GM10248 (cell line): ENCODE measurements at regions not wholly inside any gene's neighbourhood (a gene's known extent, or its start where the extent isn't known, plus 50 kb on each side); places are given as distances from the start of the nearest gene placed in this dataset.

ENCODE experiments used
- CTCF ChIA-PET: fragments of 300-600 bp; sonication (Branson Sonifier 250); formaldehyde crosslinking; extraction: SDS; loops from one replicate; lab custom pipeline; 2021; ENCODE audit warnings: antibody characterized with exemption; lab: Yijun Ruan, JAX
- POLR2A ChIA-PET: fragments of 350-650 bp; sonication (Branson Sonifier 250); formaldehyde crosslinking; extraction: SDS; loops from one replicate; lab custom pipeline; 2020; ENCODE audit warnings: antibody characterized with exemption; lab: Yijun Ruan, JAX
- DNase-seq: peaks from one replicate; pipeline ENCODE4 v3.0.0; 2012; ENCODE audit errors: extremely low spot score
- TF ChIP-seq, protein P1 (sequence below): IDR thresholded peaks from 2 replicates; pipeline ENCODE4 v1.5.1; 2012; ENCODE audit warnings: mild to moderate bottlenecking, low read depth; ENCODE audit errors: extremely low read depth, missing control alignments, control extremely low read depth

DNA sequence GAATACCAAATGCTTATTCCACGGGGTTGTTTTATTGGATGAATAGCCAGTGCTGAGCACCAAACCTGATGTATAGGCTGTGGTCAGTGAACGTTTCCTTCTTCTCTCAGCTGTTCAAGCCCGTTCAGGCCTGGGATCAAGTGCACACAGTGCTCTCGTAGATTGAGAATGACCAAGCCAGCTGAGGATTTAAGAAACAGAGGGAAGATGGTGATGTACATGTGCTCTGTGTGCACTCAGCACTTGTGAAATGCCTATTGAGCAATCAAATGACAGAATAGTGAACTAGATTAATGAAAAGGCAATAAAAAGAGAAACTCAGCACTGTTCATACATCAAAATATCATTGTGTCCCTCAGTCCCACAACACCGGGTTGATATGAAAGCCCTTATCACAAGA lies 302.5 kb downstream of the BMPER start:
- TF ChIP-seq, protein P1, sequence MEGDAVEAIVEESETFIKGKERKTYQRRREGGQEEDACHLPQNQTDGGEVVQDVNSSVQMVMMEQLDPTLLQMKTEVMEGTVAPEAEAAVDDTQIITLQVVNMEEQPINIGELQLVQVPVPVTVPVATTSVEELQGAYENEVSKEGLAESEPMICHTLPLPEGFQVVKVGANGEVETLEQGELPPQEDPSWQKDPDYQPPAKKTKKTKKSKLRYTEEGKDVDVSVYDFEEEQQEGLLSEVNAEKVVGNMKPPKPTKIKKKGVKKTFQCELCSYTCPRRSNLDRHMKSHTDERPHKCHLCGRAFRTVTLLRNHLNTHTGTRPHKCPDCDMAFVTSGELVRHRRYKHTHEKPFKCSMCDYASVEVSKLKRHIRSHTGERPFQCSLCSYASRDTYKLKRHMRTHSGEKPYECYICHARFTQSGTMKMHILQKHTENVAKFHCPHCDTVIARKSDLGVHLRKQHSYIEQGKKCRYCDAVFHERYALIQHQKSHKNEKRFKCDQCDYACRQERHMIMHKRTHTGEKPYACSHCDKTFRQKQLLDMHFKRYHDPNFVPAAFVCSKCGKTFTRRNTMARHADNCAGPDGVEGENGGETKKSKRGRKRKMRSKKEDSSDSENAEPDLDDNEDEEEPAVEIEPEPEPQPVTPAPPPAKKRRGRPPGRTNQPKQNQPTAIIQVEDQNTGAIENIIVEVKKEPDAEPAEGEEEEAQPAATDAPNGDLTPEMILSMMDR: no peak
- CTCF ChIA-PET: interaction anchor here (1.6 kb wide), 1 partner anchor 14 kb away, joined by 4 read pairs; no protein-coding TSS in a partner anchor
- POLR2A ChIA-PET: no interaction called here
- DNase-seq: no peak

DNA sequence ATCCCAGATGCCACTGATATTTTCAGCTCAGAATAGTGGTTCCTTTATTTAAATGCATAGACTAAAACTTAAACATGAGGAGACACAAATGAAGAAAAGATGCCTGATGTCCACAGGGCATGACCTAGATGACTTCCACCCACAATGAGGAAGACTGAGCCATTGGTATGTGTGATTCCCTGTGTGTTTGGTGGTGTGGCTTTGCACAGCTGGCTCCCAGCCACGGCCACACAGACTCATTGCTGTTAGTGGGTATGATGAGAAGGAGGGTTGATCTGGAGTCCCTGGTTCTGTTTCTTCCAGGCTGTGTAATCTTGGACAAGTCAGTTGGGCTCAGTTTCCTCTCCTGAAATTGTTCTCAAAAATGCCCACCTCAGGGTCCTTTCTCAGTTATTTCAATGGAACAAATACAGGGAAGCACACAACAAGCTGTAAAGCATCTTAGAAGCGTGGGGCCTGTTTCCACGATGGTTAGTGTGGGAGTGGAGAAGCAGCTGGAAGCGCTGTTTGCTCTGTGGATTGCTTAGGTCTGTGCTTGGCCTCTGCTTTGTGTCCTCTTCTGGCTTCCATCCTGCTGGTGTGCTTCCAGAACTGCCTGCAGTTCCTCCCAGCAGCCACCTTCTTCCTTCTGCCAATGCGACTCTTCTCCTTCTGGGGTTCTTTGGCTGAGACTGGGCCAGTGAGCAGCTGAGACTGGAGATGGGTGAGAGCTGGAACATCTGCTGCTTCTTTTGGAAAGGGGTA lies 303.7 kb downstream of the BMPER start:
- ChIA-PET CTCF (interaction anchor here (1.4 kb wide), 1 partner anchor 75 kb away, joined by 3 read pairs; no protein-coding TSS in a partner anchor), POLR2A (no interaction called here)
- TF ChIP-seq, protein P1: no peak
- DNase-seq: no peak

DNA sequence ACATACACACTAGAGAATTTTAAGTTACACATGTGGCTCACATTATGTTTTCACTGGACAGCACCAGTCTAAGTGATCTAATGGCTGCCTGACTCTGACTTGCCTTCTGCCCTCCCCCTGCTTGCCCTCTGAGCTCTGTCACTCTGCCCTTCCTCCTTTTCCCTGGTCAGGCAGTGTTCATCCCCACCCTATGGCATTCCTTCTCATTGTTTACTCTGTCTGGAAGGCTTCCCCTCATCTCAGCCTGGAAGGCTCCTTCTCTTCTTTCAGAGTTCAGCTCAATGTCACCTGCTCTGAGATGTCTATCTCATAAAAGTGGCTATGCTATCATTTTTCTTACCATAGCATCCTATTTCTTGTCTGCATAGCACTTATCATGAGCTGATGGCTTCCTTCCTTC lies 305.7 kb downstream of the BMPER start:
- CTCF ChIA-PET: interaction anchor here (1.4 kb wide), 1 partner anchor 24 kb away, joined by 3 read pairs; no protein-coding TSS in a partner anchor
- POLR2A ChIA-PET: no interaction called here
- TF ChIP-seq, protein P1: no peak
- no peak for DNase-seq

- no peak for DNase-seq
- POLR2A ChIA-PET: no interaction called here
- TF ChIP-seq, protein P1: no peak
- CTCF ChIA-PET: no interaction called here
Measured at GRCh38 chr7:34217972-34218371, 312.6 kb downstream of the BMPER start.

DNA sequence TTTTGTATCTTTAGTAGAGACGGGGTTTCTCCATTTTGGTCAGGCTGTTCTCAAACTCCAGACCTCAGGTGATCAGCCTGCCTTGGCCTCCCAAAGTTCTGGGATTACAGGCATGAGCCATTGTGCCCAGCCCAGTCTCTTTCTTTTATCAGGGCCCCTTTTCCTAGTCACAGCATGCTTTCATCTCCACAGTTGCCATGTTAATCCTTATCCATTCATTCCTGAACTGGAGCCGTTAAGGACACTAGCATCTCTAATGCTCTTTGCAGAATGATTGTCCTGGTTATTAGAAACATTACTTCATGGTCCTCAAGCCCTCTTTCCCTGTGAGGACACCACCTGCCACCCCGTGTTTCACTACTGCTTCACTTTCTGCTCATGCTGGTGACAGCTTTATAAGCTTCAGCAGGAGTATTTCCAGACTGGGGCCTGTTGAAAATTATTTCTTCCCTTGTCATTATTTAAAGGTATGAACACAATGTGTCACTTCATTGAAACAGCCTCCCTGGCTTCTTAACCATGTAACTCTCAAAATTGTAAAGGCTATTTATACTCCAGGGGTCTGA lies 313.9 kb downstream of the BMPER start:
- CTCF ChIA-PET: no interaction called here
- POLR2A ChIA-PET: no interaction called here
- TF ChIP-seq, protein P1: no peak
- no peak for DNase-seq

- ChIA-PET POLR2A (no interaction called here), CTCF (no interaction called here)
- TF ChIP-seq, protein P1: no peak
- no peak for DNase-seq
Measured at GRCh38 chr7:34220506-34221185, 315.3 kb downstream of the BMPER start.
